GM12878 (cell line): ENCODE measurements at regions not wholly inside any gene's neighbourhood (a gene's known extent, or its start where the extent isn't known, plus 50 kb on each side); places are given as distances from the start of the nearest gene placed in this dataset.
"Not testable (repeated sequence)": the region's sequence is repeated elsewhere in the genome, so short reads cannot be mapped to it uniquely, and the experiment has no call there.

Source experiments
- ATAC-seq: fragments of 200-7000 bp; cut with Tn5 transposase; 3 replicates; pipeline ENCODE4 v1.9.1; 2020; ENCODE audit warnings: mild to moderate bottlenecking, moderate library complexity
- BruUV-seq: library from RNA; stranded (reverse); fragments of 400-500 nt; replicated peaks from 2 replicates; lab custom pipeline; 2021; lab: Mats Ljungman, UMichigan
- CTCF ChIA-PET: fragments of 300-600 bp; sonication (Branson Sonifier 250); formaldehyde crosslinking; extraction: SDS; loops from one replicate; lab custom pipeline; 2021; ENCODE audit warnings: inconsistent platforms; lab: Yijun Ruan, JAX
- POLR2A ChIA-PET: fragments of 350-600 bp; formaldehyde crosslinking; extraction: SDS; loops from one replicate; lab custom pipeline; 2021; ENCODE audit warnings: inconsistent platforms; lab: Charles Lee
- RAD21 ChIA-PET: fragments of 300-600 bp; sonication (Branson Sonifier 250); formaldehyde crosslinking; loops from one replicate; lab custom pipeline; 2023; ENCODE audit warnings: antibody characterized with exemption; ENCODE audit not compliant: unreplicated experiment; lab: Charles Lee
- SMC1A ChIA-PET: fragments of 300-600 bp; sonication (Branson Sonifier 250); formaldehyde crosslinking; loops from one replicate; lab custom pipeline; 2023; ENCODE audit not compliant: unreplicated experiment, uncharacterized antibody; lab: Charles Lee
- DNase-seq: peaks from one replicate; pipeline ENCODE4 v3.0.0-alpha.2; 2011; ENCODE audit warnings: low read depth, low spot score
- FAIRE-seq: peaks from 3 replicates; lab custom pipeline; 2011; peaks lifted over from hg19 to GRCh38; lab: Jason Lieb, UNC
- H2AFZ ChIP-seq: 2 replicates; pipeline ENCODE4 v1.6.0; 2011; ENCODE audit warnings: low read depth, low read length, control low read depth; ENCODE audit not compliant: control insufficient read depth
- H3K27ac ChIP-seq: 2 replicates; pipeline ENCODE4 v1.5.1; 2011; ENCODE audit warnings: control low read depth; ENCODE audit not compliant: control insufficient read depth, insufficient read depth
- H3K27me3 ChIP-seq, 2 experiments: replicated peaks in 1 of 2; 2 replicates each; pipeline versions ENCODE4 v1.6.0 to v1.6.1; 2011; ENCODE audit warnings: low read length in 1 of 2; ENCODE audit not compliant: control insufficient read depth in 2 of 2, insufficient read depth in 2 of 2
- H3K36me3 ChIP-seq, 2 experiments: 2 replicates each; pipeline ENCODE4 v1.5.1; 2011; ENCODE audit warnings: low read length in 1 of 2; ENCODE audit not compliant: control insufficient read depth in 2 of 2, insufficient read depth in 2 of 2
- H3K4me1 ChIP-seq: 2 replicates; pipeline ENCODE4 v1.6.1; 2011; ENCODE audit warnings: mild to moderate bottlenecking, low read length, moderate library complexity, mixed read lengths; ENCODE audit not compliant: control insufficient read depth, insufficient read depth
- H3K4me2 ChIP-seq: 2 replicates; pipeline ENCODE4 v1.6.0; 2011; ENCODE audit warnings: control low read depth; ENCODE audit not compliant: control insufficient read depth, insufficient read depth
- H3K4me3 ChIP-seq: fragments of 200-600 bp; sonication (generic); 2 replicates; pipeline ENCODE4 v1.5.1; 2016
- H3K79me2 ChIP-seq: 2 replicates; pipeline ENCODE4 v1.6.0; 2011; ENCODE audit warnings: low read length; ENCODE audit not compliant: control insufficient read depth, insufficient read depth
- H3K9ac ChIP-seq: 2 replicates; pipeline ENCODE4 v1.8.0; 2011; ENCODE audit warnings: low read length, control low read depth, mixed read lengths; ENCODE audit not compliant: control insufficient read depth, insufficient read depth
- H3K9me3 ChIP-seq: replicated peaks from 3 replicates; pipeline ENCODE4 v1.5.1; 2011; ENCODE audit warnings: mild to moderate bottlenecking, low read length; ENCODE audit not compliant: control insufficient read depth, insufficient read depth
- H4K20me1 ChIP-seq: 2 replicates; pipeline ENCODE4 v1.6.0; 2011; ENCODE audit not compliant: control insufficient read depth, insufficient read depth
- CHD1 ChIP-seq: IDR thresholded peaks from 2 replicates; pipeline ENCODE4 v1.6.1; 2012; ENCODE audit warnings: low read depth, low read length, improper control_type of control experiment
- GATAD2B ChIP-seq: fragments of 450-650 bp; conservative IDR thresholded peaks from 2 replicates; pipeline ENCODE4 v1.6.1; 2017; ENCODE audit warnings: low read depth, mild to moderate bottlenecking, moderate library complexity
- HDAC6 ChIP-seq: fragments of 200-600 bp; sonication (generic); IDR thresholded peaks from one replicate; pipeline ENCODE4 v1.8.0; 2017; ENCODE audit warnings: antibody characterized with exemption; ENCODE audit not compliant: unreplicated experiment
- whole genome bisulfite sequencing: methylation state at CpG from one replicate; pipeline ENCODE4 v1.1.6; 2016; ENCODE audit warnings: low lambda C conversion rate; ENCODE audit not compliant: insufficient replicate concordance, insufficient coverage; ENCODE audit errors: missing lambda C conversion rate; 5-methylcytosine and 5-hydroxymethylcytosine counted together
- in situ Hi-C: fragments of 300-500 bp; cut with MboI; formaldehyde crosslinking; loops from 9 replicates; pipeline ENCODE4 v1.14.3; 2018; ENCODE audit warnings: mixed read lengths
- intact Hi-C: fragments of 100-400 bp; cut with micrococcal nuclease; formaldehyde crosslinking; loops from one replicate; pipeline ENCODE4 v1.14.2; 2022; ENCODE audit not compliant: unreplicated experiment
- TF ChIP-seq, protein P1 (sequence below), 3 experiments: IDR thresholded peaks in 2 of 3; conservative IDR thresholded peaks in 1 of 3; 2 replicates each; pipeline ENCODE4 v1.5.1; 2011; ENCODE audit warnings: low read depth in 3 of 3, low read length in 3 of 3, mild to moderate bottlenecking in 3 of 3, control low read depth in 2 of 3, moderate library complexity in 2 of 3, inconsistent platforms in 1 of 3, mixed read lengths in 1 of 3; ENCODE audit not compliant: control insufficient read depth in 2 of 3, insufficient read depth in 1 of 3; ENCODE audit errors: extremely low read depth in 1 of 3

- TF ChIP-seq, protein P1, sequence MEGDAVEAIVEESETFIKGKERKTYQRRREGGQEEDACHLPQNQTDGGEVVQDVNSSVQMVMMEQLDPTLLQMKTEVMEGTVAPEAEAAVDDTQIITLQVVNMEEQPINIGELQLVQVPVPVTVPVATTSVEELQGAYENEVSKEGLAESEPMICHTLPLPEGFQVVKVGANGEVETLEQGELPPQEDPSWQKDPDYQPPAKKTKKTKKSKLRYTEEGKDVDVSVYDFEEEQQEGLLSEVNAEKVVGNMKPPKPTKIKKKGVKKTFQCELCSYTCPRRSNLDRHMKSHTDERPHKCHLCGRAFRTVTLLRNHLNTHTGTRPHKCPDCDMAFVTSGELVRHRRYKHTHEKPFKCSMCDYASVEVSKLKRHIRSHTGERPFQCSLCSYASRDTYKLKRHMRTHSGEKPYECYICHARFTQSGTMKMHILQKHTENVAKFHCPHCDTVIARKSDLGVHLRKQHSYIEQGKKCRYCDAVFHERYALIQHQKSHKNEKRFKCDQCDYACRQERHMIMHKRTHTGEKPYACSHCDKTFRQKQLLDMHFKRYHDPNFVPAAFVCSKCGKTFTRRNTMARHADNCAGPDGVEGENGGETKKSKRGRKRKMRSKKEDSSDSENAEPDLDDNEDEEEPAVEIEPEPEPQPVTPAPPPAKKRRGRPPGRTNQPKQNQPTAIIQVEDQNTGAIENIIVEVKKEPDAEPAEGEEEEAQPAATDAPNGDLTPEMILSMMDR (IDR thresholded peaks at IDR 0.05 in 2 of 3, conservative IDR thresholded peaks at IDR 0.05 in 1 of 3; ENCODE audit: control insufficient read depth in 2 of 3, extremely low read depth in 1 of 3, insufficient read depth in 1 of 3, low read depth in 3 of 3, low read length in 3 of 3): no peak
- TF ChIP-seq CHD1 (no peak), HDAC6 (no peak), GATAD2B (no peak)
Measured at GRCh38 chr16:85518398-85519049, 94.6 kb upstream of the GSE1 start (continued).

DNA sequence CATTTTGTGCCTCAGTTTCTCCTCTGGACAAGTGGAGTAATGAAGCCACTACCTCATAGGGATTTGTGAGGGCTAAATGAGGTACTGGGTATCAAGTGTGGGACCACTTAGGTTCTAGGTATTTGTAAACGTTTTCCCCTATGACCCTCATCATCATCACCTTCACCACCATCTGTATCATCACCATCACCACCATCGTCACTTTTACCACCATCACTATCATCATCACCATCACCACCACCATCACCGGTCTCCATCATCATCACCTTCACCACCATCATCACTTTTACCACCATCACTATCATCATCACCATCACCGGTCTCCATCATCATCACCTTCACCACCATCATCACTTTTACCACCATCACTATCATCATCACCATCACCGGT, 94.1 kb upstream of the GSE1 start:
- BruUV-seq, H3K36me3 ChIP-seq, H3K9me3 ChIP-seq, ATAC-seq, in situ Hi-C loops, FAIRE-seq, H3K9ac ChIP-seq, POLR2A ChIA-PET, RAD21 ChIA-PET, DNase-seq, H4K20me1 ChIP-seq, intact Hi-C loops, H3K4me1 ChIP-seq, H3K27ac ChIP-seq, CTCF ChIA-PET, H3K79me2 ChIP-seq, H3K4me3 ChIP-seq, H3K27me3 ChIP-seq, H2AFZ ChIP-seq, H3K4me2 ChIP-seq, SMC1A ChIA-PET: not testable (repeated sequence)
- 33% methylated on average over 4 of the region's 5 CpGs for WGBS
